GM21576 (cell line): ENCODE measurements at regions not wholly inside any gene's neighbourhood (a gene's known extent, or its start where the extent isn't known, plus 50 kb on each side); places are given as distances from the start of the nearest gene placed in this dataset.
"Not testable (repeated sequence)": the region's sequence is repeated elsewhere in the genome, so short reads cannot be mapped to it uniquely, and the experiment has no call there.

ENCODE experiments used
- ATAC-seq: cut with Tn5 transposase; IDR thresholded peaks from one replicate; pipeline ENCODE4 v1.9.1; 2021; ENCODE audit warnings: mild to moderate bottlenecking, moderate library complexity; ENCODE audit not compliant: unreplicated experiment

DNA sequence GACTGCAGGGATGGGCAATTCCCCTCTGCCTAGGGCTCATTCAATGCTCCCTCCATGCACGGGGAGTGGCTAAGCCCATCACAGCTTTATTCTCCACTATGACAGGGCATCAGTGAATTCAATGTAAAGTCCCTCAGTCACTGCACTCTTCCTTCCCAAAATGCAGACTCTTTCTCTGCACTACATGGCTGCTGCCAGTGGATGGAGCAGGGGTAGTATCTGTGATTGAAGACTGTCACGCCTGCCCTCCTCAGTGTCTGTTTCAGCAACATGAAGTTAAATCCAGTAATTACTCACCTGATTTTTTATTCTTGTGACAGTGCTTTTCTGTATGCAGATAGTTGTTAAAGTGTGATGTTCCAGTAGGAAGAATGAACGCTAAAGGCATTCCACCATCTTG lies 1323.2 kb downstream of the AMY1C start:
- ATAC-seq, result no peak

DNA sequence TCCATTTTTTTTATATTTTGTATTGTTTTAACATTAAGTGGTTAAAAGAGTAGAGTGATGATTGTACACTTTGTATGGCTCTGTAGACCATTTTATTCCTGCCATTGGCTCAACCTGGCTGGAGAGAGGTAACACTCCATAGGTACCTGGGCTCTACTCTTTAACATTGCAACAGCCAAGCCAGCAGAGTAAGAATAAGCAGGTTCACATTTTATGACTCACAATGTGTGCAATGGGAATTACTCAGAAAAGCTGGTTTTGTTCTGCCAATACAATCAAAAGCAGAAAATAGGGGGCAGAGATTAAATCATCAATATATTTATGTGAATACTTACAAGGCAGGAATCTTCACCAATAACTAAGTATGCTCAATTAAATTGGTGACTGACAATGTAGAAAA lies 1324.0 kb downstream of the AMY1C start:
- no peak for ATAC-seq

DNA sequence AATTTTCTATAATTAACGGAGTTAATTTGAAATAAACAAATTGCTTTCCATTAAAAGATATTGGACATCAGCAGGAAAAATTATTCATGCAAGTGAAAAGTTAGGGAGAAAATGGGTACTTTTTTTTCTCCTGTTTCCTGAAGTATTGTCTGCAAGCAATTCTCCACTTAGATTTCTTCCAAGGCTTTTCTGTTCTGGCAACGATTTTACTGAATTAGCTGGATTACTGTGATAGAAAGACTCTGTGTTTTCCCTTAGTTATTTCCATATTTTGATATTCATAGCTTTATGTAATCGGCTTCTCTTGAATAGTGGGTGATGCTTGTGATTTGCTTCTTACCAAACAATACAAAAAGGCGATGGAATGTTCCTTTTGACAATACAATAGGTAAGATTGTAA lies 1333.9 kb downstream of the AMY1C start:
- ATAC-seq, result no peak

DNA sequence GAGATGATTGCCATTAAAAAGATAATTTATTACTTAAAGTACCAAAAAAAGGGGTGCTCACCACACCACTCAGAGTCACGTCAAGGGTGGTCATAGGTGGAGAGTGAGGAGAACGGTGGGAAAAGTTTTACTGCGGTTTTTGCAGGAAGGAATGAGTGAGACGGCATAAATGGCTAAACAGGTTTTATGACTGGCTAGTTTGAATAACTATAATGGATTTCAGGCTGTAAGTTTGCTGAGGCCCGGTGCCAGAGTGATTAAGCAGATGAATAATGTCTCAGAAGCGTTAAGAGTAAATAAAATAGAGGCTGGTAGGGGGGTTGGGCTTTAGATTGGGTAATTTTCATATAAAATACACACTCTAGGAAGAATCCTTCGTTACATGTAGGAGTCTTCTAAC lies 1337.8 kb downstream of the AMY1C start:
- no peak for ATAC-seq

DNA sequence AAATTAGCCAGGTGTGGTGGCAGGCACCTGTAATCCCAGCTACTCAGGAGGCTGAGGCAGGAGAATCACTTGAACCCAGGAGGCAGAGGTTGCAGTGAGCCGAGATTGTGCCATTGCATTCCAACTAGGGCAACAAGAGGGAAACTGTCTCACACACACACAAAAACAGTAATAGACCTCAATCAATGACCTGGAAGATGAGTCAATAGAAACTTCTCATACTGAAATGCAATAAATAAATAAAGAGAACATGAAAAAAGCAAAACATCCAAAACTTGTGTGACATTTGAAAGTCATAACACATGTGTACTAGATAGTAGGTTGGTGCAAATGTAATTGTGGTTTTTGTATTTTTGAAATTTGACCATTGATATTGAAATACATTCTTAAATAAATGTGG lies 1338.5 kb downstream of the AMY1C start:
- ATAC-seq, result no peak

DNA sequence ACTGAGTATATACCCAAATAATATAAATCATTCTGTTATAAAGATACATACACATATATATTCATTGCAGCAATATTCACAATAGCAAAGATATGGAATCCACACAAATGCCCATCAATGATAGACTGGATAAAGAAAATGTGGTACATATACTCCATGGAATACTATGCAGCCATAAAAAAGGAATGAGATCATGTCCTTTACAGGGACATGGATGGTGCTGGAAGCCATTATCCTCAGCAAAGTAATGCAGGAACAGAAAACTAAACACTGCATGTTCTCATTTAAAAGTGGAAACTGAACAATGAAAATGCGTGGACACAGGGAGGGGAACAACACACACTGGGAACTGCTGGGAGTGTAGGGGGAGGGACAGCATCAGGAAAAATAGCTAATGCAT lies 1344.2 kb downstream of the AMY1C start:
- ATAC-seq, result not testable (repeated sequence)

DNA sequence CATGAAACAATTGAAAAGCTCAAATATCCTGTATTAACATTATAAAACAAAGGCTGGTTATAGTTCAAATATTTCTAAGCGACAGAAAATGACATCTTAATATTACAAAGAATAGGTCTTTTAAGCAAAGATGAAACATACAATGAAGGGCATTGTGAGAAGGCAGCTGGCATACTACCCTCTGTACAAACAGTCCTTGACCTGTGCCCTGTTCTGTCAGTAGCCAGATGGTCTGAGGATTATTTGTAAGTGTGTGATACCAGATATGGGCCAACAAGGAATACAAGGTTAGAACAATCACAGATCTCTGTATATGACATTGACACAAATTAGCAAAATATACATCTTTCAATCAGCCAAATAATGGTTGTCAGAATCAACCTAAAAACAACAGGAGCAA lies 1350.4 kb downstream of the AMY1C start:
- no peak for ATAC-seq

DNA sequence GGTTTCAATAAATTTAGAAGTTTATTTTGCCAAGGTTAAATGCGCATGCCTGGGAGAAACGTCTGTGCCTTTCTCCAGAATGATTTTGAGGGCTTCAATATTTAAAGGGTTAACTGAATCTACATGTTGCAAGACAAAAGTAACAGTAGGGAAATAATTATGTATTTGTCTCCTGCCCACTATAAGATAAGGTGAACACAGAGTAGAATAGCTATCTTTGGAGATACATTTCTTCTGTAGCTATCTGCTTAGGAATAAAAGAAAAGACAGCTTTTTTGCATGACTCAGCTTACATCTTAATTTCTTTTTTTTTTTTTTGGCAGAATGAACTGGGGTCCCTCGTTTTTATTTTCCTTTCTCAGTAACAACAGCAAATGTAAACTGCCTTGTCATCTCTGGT lies 1351.6 kb downstream of the AMY1C start:
- no peak for ATAC-seq

DNA sequence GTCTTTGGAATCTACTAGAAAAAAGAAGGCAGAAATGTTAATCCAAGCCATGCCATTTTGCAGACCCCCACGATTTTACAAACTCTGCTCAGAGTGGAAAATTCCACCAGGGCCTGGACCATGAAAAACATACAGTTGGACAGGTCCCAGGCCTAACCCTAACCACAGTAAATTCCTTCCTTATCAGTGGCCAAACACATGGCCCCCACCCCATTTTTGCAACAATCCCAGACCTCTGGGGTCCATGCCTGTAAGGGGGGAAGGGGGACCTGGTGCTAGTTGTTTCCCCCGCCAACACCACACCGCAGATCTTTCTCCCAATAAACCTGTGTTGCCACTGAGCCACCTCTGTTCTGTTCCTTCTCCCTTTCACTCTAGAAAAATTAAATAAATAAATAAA lies 1352.7 kb downstream of the AMY1C start:
- no peak for ATAC-seq

DNA sequence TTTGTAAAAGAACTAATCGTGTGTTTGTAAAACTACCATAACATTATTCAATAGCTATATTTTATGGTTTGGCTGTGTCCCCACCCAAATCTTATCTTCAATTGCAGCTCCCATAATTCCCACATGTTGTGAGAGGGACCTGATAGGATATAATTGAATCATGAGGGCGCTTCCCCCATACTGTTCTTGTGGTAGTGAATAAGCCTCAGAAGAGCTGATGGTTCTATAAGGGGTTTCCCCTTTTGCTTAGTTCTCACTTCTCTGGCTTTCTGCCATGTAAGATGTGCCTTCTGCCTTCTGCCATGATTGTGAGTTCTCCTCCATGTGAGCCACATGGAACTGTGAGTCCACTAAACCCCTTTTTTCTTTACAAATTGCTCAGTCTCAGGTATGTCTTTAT lies 1372.3 kb downstream of the AMY1C start:
- ATAC-seq, result no peak

DNA sequence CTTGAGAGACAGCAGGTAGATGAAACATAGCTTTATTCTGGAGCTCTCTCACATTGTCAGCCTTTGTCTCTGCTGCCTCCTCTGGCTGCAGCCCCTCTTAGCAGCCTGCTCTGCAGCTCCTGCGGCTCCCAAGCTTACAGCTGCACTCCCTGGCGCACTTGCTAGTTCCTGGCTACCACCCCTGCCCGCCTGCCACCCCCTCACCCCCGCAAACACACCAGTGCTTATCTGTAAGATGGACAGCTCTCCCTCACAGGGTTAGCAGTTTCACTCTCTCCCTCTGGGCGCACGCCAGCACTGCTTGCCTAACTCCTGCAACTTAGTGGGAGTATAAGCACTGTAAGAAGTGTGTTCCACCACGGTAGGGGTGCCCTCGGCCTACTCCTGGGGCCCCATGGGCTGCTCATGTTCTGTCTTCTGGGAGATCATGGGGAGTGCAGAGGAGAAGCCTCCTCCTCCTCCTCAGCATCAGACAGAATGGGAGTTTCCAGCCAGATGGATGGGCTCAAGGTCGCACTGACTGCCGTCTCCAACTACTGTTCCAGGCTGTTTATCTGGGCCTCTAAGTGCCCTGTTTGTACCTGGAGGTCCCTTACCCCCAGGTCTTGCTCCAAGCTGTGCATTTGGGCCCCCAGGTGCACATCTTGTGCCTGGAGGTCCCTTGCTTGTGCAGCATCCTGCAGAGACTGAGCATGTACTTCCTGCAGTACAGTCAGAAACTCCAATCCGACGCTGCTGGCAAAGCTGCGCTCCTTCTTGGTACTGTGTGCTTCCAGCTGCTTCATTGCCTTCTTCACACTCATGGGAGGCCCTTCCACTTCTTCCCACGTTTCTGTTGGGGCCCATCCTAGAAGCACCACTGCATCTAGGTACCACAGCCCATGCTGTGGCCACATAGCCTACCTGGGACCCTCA lies 1388.1 kb downstream of the AMY1C start:
- ATAC-seq, result no peak

DNA sequence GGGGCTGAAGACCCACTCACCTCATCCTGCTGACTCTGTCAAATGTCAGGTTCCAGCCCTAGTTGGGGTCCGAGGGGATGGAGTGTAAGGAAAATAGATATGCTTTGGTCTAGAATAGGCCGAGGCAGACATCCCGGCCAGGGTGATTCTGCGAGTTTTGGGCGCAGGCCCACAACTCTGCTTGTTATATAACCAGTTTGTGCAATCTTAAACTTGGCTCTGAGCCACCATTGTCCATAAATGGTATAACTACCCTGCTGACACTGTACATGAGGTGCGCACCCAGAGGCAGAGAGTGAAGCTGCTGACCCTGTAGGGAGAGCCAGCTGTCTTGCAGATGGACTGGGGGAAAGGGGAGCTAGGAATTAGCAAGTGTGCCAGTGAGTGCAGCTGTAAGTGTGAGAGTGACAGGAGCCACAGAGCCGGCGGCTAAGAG lies 1388.8 kb downstream of the AMY1C start:
- ATAC-seq, result no peak

DNA sequence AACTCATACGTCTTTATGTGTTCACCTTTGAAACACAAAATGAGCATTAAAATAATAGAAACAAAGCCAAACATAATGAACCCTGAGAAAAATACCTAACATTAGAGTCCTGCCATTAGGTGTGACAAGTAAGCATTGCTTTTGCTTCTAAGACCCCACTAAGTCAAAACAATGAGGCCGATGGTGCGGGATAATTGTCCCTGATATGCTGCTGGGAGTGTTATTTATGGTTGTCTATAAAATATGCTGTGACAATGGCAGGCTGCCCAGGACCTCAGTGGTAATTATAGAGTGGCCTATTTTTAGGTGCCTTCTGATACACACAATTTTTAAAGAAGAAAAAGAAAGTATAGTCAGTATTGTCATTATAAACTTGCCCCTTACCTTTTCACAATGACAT lies 1423.1 kb downstream of the AMY1C start:
- ATAC-seq, result no peak

DNA sequence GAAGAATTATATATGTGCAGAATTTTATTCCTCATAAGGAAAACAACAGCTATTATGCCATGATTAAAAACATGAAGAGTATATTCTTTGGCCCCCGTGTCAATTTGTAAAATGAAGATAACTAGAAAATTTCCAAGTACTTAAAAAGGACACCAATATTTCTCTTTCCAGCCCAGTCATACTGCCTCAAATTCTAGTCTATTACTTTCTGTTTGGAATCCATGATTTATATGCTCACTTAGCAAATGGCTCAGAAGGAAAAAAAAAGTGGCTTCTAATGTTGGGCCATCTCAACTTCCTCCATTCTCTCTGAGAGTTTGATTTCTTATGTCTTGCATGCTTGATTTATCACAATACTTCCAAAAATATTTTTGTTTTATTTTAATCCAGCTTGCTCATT lies 1431.1 kb downstream of the AMY1C start:
- no peak for ATAC-seq

DNA sequence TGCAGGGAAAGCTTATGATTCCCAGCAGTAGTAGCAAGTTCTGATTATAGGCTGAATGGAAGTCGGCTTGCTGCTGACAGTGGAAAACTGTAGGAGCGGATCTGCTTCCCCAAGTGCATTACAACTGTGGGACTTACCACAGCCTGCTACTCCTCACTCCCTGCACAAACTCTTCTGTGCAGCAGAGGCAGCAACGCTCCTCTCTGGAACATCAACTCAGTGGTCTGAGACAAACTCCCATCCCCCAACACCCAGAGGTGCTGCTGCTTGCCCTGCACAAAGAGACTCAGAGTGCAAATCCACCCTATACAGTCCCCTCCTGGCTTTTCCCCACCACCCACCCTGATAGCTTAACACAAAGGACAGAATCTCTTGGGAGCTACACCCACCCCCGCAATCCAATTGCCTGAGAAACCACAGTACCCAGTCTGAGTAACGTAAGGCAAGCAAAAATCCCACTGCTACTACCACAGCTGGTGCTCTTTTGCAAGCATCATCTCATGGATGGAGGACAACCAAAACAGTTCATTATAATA lies 1455.2 kb downstream of the AMY1C start:
- no peak for ATAC-seq

DNA sequence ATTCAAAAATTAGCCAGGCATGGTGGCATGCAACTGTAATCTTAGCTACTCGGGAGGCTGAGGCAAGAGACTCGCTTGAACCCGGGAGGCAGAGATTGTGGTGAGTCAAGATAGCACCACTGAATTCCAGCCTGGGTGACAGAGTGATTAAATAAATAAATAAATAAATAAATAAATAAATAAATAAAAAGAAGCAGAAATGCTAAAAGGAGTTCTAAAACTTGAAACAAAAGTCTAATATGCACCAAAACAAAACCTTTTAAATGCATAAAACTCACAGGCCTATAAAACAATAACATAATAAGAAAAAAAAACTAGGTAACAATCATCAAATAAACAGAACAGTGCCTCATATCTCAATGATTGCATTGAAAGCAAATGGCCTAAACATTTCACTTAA lies 1458.9 kb downstream of the AMY1C start:
- ATAC-seq, result no peak

DNA sequence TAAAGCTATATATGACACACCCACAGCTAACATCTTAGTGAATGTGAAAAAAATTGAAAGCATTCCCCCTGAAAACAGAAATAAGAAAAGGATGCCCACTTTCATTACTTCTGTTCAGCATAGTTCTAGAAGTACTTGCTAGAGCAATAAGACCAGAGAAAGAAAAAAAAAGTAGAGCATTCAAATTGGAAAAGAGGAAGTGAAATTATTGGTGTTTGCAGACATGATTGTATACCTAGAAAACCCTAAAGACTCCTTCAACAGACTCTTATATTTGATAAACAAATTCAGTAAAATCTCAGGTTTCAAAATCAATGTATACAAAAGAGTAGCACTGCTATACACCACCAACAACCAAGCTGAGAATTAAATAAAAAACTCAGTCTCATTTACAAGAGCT lies 1461.0 kb downstream of the AMY1C start:
- no peak for ATAC-seq

DNA sequence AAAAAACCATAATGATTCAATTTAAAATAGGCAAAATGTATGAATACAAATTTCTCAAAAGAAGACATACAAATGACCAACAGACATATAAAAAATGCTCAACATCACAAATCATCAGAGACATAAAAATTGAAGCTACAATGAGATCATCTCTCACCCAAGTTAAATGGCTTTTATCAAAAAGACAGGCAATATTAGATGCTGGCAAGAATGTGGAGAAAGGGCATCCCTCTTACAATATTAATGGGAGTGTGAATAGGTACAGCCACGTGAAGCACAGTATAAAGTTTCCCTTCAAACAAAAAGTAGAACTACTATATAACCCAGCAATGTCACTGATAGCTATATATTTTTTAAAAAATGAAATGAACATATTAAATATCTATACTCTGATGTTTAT lies 1481.7 kb downstream of the AMY1C start:
- no peak for ATAC-seq

DNA sequence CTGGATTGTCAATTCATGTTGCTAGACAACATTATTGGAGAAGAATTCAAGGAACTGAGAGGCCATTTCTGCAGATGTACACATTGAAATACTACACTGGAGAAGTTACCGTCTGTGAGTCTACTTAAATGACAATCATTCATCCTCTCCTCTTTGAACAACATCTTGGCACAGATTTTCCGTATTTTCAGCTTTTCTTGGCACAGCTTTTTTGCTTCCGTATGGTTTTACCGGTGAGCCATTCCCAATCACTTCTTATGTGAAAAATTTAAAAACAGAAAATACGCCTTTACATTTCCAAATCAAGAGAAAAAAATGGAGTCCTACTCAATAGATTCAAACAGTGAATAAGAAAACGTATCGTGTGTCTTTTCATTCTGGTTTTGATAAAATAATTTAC lies 1493.7 kb downstream of the AMY1C start:
- ATAC-seq, result no peak

DNA sequence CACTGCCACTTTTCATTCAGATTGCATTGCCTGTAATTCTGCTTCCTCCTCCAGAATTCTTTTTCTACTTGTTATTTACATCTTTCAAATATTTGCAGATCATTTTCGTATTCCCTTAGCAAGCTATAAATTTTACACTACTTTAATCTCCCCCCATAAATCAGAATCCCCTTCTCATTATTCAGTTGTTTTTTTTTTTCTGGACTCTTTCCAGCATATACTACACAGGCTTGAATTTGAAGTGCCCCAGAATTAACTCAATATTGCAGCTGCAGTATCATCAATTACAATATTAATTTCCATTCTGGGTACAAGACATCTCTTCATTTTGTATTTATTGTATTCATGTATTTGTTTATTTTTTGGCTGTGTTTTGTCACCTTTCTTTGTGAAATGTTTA lies 1494.3 kb downstream of the AMY1C start:
- ATAC-seq, result no peak

DNA sequence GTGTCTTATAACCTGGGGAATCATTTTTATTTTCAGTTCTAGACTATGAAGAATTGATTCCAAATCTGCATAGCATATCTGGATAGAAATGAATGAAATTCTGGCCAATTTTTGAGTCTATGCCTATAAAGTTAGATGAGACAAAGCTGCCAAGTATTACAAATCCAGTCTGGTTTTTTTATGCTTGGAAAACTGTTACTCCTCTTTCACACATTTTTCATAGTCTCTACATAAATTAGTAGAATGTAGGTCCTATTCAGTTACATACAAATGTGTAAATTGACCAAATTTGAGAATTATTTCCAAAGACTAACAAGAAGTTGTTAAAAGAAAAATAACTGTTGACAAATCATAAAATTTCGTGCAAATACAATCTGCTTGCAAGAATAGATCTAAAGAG lies 1505.2 kb downstream of the AMY1C start:
- ATAC-seq, result no peak

DNA sequence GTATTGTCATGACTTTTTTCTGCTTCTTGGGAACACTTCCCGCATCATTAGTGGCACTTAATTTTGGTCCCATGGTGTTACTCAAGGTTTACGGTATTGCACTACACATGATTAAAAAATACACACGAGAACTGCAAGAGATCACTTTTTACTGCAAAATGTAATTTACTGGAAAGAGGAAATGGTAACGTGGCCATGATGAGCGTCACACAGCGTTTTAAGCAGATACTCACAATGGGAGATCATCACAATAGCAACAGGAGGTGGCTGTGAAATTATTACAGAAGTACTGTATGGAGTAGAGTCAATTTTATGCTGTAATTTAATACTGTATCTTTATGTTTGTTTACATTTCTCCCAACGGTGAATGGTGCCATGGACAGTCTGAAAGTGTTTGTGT lies 1510.3 kb downstream of the AMY1C start:
- no peak for ATAC-seq

DNA sequence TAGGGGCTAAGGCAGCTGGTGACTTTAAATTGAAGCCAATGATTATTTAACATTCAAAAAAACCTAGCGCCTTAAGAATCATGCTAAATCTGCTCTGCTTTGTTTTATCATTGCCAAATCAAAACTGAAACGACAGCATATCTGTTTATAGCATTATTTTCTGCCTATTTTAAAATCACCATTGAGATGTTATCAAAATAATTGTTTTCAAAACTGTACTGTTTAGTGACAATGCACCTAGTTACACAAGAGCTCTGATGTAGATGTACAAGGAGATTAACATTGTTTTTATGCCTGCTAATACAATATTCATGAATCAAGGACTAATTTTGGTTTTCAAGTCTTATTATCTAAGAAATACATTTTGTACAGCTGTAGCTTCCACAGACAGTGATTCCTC lies 1521.3 kb downstream of the AMY1C start:
- no peak for ATAC-seq
